HG03108 (cell line): ENCODE measurements at regions not wholly inside any gene's neighbourhood (a gene's known extent, or its start where the extent isn't known, plus 50 kb on each side); places are given as distances from the start of the nearest gene placed in this dataset.

Source experiments
- ATAC-seq: cut with Tn5 transposase; IDR thresholded peaks from one replicate; pipeline ENCODE4 v1.9.1; 2021; ENCODE audit warnings: moderate library complexity; ENCODE audit not compliant: unreplicated experiment

GRCh38 chr13:34103854-34104253, 285.9 kb downstream of the RFC3 start:
- ATAC-seq: no peak

GRCh38 chr13:34104853-34105252, 286.9 kb downstream of the RFC3 start:
- no peak for ATAC-seq

- ATAC-seq: no peak
Observed at GRCh38 chr13:34107806-34108205, 289.9 kb downstream of the RFC3 start.

- no peak for ATAC-seq
Observed at GRCh38 chr13:34108410-34108809, 290.5 kb downstream of the RFC3 start.

- ATAC-seq: no peak
Observed at GRCh38 chr13:34114581-34114980, 296.6 kb downstream of the RFC3 start.

- no peak for ATAC-seq
Observed at GRCh38 chr13:34116651-34117050, 298.7 kb downstream of the RFC3 start.

GRCh38 chr13:34124666-34125306, 306.8 kb downstream of the RFC3 start:
- ATAC-seq: no peak

- ATAC-seq: no peak
Observed at GRCh38 chr13:34127523-34127922, 309.6 kb downstream of the RFC3 start.

- no peak for ATAC-seq
Observed at GRCh38 chr13:34128661-34129060, 310.7 kb downstream of the RFC3 start.

- no peak for ATAC-seq
Observed at GRCh38 chr13:34129436-34129835, 311.5 kb downstream of the RFC3 start.

GRCh38 chr13:34137200-34137599, 319.3 kb downstream of the RFC3 start:
- ATAC-seq: no peak

- no peak for ATAC-seq
Observed at GRCh38 chr13:34139660-34140227, 321.8 kb downstream of the RFC3 start.

- no peak for ATAC-seq
Observed at GRCh38 chr13:34143637-34144036, 325.7 kb downstream of the RFC3 start.

GRCh38 chr13:34144142-34144541, 326.2 kb downstream of the RFC3 start:
- no peak for ATAC-seq

- ATAC-seq: no peak
Observed at GRCh38 chr13:34145061-34145460, 327.1 kb downstream of the RFC3 start.

GRCh38 chr13:34148359-34148758, 330.4 kb downstream of the RFC3 start:
- ATAC-seq: no peak

- no peak for ATAC-seq
Observed at GRCh38 chr13:34151885-34152284, 333.9 kb downstream of the RFC3 start.

- no peak for ATAC-seq
Observed at GRCh38 chr13:34152409-34152808, 334.5 kb downstream of the RFC3 start.

- no peak for ATAC-seq
Observed at GRCh38 chr13:34152996-34153395, 335.0 kb downstream of the RFC3 start.

GRCh38 chr13:34153428-34154180, 335.7 kb downstream of the RFC3 start:
- ATAC-seq: no peak

GRCh38 chr13:34155931-34156607, 338.1 kb downstream of the RFC3 start:
- ATAC-seq: no peak
